Right lobe of liver (tissue), 4 donors: ENCODE measurements at regions not wholly inside any gene's neighbourhood (a gene's known extent, or its start where the extent isn't known, plus 50 kb on each side); places are given as distances from the start of the nearest gene placed in this dataset.

Experiments used
- CTCF ChIP-seq, 4 donors: fragments of 200-600 bp in 3 of 4; fragments of 450-650 bp in 1 of 4; IDR thresholded peaks; one replicate each; pipeline versions ENCODE4 v1.5.1 to v1.8.0; 2016 to 2022; ENCODE audit warnings: antibody characterized with exemption in 4 of 4, mild to moderate bottlenecking in 2 of 4
- POLR2A ChIP-seq: fragments of 450-650 bp; IDR thresholded peaks from one replicate; pipeline ENCODE4 v1.6.1; 2017; ENCODE audit warnings: antibody characterized with exemption, mild to moderate bottlenecking
- donor health status: DM: no; HTN: no; CAD: no.
- donor health status: DM: no; HTN: no; CAD: no.
- donor health status: DM: no; HTN: yes; CAD: no.

GRCh38 chr2:195212586-195212985 lies 444.4 kb upstream of the SLC39A10 start:
- TF ChIP-seq CTCF (IDR thresholded peaks at IDR 0.05): no peak
- no peak for TF ChIP-seq POLR2A
